ENCODE measurements at regions not wholly inside any gene's neighbourhood (a gene's known extent, or its start where the extent isn't known, plus 50 kb on each side); places are given as distances from the start of the nearest gene placed in this dataset.

DNA sequence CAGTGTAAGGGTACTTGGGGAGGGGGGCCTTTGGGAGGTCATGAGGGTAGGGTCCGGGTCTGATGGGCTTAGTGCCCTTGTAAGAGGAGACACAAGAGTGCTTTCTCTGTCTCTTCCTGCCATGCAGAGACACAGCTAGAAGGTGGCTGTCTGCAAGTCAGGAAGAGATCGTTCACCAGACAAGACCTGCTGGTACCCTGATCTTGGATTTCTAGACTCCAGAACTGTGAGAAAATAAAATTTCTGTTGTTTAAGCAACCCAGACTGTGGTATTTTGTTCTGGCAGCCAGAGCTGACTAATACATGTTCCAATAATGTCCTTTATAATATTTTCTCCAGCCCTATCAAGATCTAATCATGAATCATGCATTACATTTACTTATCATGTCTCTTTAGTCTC, 130.0 kb upstream of the VEPH1 start (continued):
- TF ChIP-seq, protein P1, sequence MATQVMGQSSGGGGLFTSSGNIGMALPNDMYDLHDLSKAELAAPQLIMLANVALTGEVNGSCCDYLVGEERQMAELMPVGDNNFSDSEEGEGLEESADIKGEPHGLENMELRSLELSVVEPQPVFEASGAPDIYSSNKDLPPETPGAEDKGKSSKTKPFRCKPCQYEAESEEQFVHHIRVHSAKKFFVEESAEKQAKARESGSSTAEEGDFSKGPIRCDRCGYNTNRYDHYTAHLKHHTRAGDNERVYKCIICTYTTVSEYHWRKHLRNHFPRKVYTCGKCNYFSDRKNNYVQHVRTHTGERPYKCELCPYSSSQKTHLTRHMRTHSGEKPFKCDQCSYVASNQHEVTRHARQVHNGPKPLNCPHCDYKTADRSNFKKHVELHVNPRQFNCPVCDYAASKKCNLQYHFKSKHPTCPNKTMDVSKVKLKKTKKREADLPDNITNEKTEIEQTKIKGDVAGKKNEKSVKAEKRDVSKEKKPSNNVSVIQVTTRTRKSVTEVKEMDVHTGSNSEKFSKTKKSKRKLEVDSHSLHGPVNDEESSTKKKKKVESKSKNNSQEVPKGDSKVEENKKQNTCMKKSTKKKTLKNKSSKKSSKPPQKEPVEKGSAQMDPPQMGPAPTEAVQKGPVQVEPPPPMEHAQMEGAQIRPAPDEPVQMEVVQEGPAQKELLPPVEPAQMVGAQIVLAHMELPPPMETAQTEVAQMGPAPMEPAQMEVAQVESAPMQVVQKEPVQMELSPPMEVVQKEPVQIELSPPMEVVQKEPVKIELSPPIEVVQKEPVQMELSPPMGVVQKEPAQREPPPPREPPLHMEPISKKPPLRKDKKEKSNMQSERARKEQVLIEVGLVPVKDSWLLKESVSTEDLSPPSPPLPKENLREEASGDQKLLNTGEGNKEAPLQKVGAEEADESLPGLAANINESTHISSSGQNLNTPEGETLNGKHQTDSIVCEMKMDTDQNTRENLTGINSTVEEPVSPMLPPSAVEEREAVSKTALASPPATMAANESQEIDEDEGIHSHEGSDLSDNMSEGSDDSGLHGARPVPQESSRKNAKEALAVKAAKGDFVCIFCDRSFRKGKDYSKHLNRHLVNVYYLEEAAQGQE (IDR thresholded peaks at IDR 0.05), result no peak

DNA sequence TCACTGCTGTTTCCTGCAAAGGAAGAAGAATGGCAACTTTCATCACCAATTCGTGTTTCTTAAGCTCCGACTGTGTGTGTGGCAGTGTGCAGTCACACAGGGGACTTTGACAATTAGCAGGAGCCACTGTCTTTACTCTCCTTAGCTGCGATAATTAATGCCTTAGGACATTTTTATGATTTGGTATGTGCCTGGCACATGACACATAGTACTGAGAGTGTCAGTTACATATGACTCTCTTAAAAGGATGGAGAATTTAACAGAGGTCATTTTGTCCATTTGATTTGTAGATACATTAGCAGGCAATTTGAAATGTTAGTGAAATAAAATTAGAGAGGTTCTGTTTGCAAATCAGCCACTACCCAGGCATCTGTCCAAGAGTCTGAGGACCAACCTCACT, 128.9 kb upstream of the VEPH1 start:
- ChIA-PET POLR2A (no interaction called here), CTCF (no interaction called here)
- ATAC-seq (no peak), DNase-seq (ENCODE audit: low read depth in 1 of 2, low spot score in 1 of 2) (no peak), FAIRE-seq (no peak)
- WGBS (ENCODE audit: missing lambda C conversion rate), result 23% methylated on average over 3 of the region's 3 CpGs
- Histone ChIP-seq H3K4me2 (no peak overlapping the region), H3K27ac (no peak overlapping the region), H3K4me1 (no peaks in the 10 kb centered on the region), H3K4me3 (no peak overlapping the region), H3K9me3 (no peaks in the 10 kb centered on the region)
- no peak for TF ChIP-seq TP53 (CRISPR knock-in tag; IDR thresholded peaks at IDR 0.05)
- TF ChIP-seq BHLHE40 (IDR thresholded peaks at IDR 0.05; ENCODE audit: low read depth, low read length), result no peak
- no peak for TF ChIP-seq HDAC2 (IDR thresholded peaks at IDR 0.05)
- TF ChIP-seq, protein P2, sequence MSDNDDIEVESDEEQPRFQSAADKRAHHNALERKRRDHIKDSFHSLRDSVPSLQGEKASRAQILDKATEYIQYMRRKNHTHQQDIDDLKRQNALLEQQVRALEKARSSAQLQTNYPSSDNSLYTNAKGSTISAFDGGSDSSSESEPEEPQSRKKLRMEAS (IDR thresholded peaks at IDR 0.05), result no peak
- TF ChIP-seq NR3C1 (IDR thresholded peaks at IDR 0.05), result no peak
- no peak for TF ChIP-seq FOSB (CRISPR knock-in tag; IDR thresholded peaks at IDR 0.05)
- TF ChIP-seq CHD4 (IDR thresholded peaks at IDR 0.05; ENCODE audit: borderline replicate concordance), result no peak
- no peak for TF ChIP-seq RARB (CRISPR knock-in tag; IDR thresholded peaks at IDR 0.05)
- no peak for TF ChIP-seq NPAS2 (CRISPR knock-in tag; IDR thresholded peaks at IDR 0.05; ENCODE audit: borderline replicate concordance)
- no peak for TF ChIP-seq ZFP36 (IDR thresholded peaks at IDR 0.05; ENCODE audit: borderline replicate concordance, partially characterized antibody)

DNA sequence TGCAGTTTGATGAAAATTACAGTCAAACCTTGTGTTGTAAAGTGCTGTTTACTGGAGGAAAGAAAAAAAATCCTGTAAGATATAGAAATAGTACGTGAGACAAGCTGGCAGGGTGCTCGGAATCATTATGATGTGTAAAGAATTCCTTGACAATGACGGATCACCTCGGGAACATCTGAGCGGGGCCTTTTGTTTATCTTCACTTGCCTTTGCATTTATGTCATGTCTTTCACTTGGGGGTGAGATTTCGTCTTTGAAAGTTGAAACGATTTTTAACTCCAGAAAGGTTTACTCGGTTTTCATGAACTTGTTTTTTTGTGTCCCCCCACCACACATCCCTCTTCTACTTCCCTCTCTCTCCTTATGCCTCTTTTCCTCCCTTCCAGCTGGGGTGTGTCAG, 128.3 kb upstream of the VEPH1 start:
- H3K4me2 ChIP-seq, result no peak overlapping the region
- H3K4me3 ChIP-seq, result no peak overlapping the region
- TF ChIP-seq, protein P3, sequence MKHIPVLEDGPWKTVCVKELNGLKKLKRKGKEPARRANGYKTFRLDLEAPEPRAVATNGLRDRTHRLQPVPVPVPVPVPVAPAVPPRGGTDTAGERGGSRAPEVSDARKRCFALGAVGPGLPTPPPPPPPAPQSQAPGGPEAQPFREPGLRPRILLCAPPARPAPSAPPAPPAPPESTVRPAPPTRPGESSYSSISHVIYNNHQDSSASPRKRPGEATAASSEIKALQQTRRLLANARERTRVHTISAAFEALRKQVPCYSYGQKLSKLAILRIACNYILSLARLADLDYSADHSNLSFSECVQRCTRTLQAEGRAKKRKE (CRISPR knock-in tag; IDR thresholded peaks at IDR 0.05; ENCODE audit: low read depth), result no peak
- TF ChIP-seq CBX8 (IDR thresholded peaks at IDR 0.05) (peak; percentile 88; the same call in 1 of the 2 replicates), ZSCAN20 (CRISPR knock-in tag; IDR thresholded peaks at IDR 0.05) (no peak), RARB (CRISPR knock-in tag; IDR thresholded peaks at IDR 0.05) (no peak), MYC (IDR thresholded peaks at IDR 0.05; ENCODE audit: borderline replicate concordance, low read length) (no peak), SMC3 (IDR thresholded peaks at IDR 0.05) (no peak)
- TF ChIP-seq, protein P4, sequence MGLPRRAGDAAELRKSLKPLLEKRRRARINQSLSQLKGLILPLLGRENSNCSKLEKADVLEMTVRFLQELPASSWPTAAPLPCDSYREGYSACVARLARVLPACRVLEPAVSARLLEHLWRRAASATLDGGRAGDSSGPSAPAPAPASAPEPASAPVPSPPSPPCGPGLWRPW (IDR thresholded peaks at IDR 0.05), result no peak
- 4% methylated on average over 8 of the region's 8 CpGs for WGBS (ENCODE audit: missing lambda C conversion rate)
- CTCF ChIA-PET, result no interaction called here
- H3K4me1 ChIP-seq, result no peaks in the 10 kb centered on the region
- POLR2A ChIA-PET, result no interaction called here
- FAIRE-seq (no peak), ATAC-seq (no peak), DNase-seq (ENCODE audit: low read depth in 1 of 2, low spot score in 1 of 2) (no peak)
- no peak overlapping the region for H3K27ac ChIP-seq
- no peaks in the 10 kb centered on the region for H3K9me3 ChIP-seq

DNA sequence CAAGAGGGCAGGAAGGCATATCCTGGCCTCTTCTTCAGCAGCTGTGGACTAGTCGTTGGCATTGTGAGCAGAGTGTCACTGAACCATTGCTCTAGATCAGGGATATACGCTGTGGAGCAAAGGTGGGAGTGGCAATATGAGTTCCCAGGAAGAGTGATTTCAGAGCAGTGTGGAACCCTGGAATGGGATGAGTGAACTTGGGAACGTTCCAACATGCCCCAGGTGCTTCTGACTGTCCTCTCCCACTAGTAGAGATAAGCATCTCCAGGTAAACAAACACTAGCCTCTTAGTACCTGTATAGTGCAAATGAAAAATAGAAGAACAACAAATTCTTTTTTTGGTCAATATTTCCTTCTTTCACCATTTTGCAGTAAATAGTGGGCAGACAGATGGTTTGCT, 123.6 kb upstream of the VEPH1 start:
- no peak overlapping the region for H3K27ac ChIP-seq
- no peaks in the 10 kb centered on the region for H3K9me3 ChIP-seq
- WGBS (ENCODE audit: missing lambda C conversion rate), result 21% methylated on average over 3 of the region's 3 CpGs
- H3K4me3 ChIP-seq, result no peak overlapping the region
- FAIRE-seq (no peak), ATAC-seq (no peak), DNase-seq (ENCODE audit: low read depth in 1 of 2, low spot score in 1 of 2) (no peak)
- ChIA-PET CTCF (interaction anchor here (1.5 kb wide), 1 partner anchor 686 kb away, joined by 3 read pairs; no protein-coding TSS in a partner anchor), POLR2A (no interaction called here)
- TF ChIP-seq BHLHE40 (IDR thresholded peaks at IDR 0.05; ENCODE audit: low read depth, low read length), result no peak
- no peaks in the 10 kb centered on the region for H3K4me1 ChIP-seq
- no peak overlapping the region for H3K4me2 ChIP-seq
